GM23248 (cell line): ENCODE measurements at regions not wholly inside any gene's neighbourhood (a gene's known extent, or its start where the extent isn't known, plus 50 kb on each side); places are given as distances from the start of the nearest gene placed in this dataset.
A peak's percentile ranks its signal among the peaks of the same experiment; 100 is the strongest.

Experiments
- DNase-seq: peaks from one replicate; pipeline ENCODE4 v3.0.0-alpha.2; 2015
- H2AFZ ChIP-seq: fragments of 200-600 bp; sonication (generic); 2 replicates; pipeline ENCODE4 v1.6.1; 2016; ENCODE audit warnings: antibody characterized with exemption
- H3F3A ChIP-seq: fragments of 200-600 bp; sonication (generic); 2 replicates; pipeline ENCODE4 v1.6.1; 2016; ENCODE audit warnings: mild to moderate bottlenecking, antibody characterized with exemption, mixed run types; ENCODE audit not compliant: insufficient read depth
- H3K27ac ChIP-seq: fragments of 200-600 bp; sonication (generic); 2 replicates; pipeline ENCODE4 v1.5.1; 2016; ENCODE audit warnings: mild to moderate bottlenecking
- H3K27me3 ChIP-seq: fragments of 200-600 bp; sonication (generic); replicated peaks from 2 replicates; pipeline ENCODE4 v1.6.1; 2016; ENCODE audit warnings: mild to moderate bottlenecking; ENCODE audit not compliant: insufficient read depth
- H3K36me3 ChIP-seq: fragments of 200-600 bp; sonication (generic); 2 replicates; pipeline ENCODE4 v1.6.1; 2016; ENCODE audit warnings: low read depth, mild to moderate bottlenecking
- H3K4me1 ChIP-seq: fragments of 200-600 bp; sonication (generic); 2 replicates; pipeline ENCODE4 v1.6.1; 2016; ENCODE audit warnings: mild to moderate bottlenecking; ENCODE audit not compliant: insufficient read depth
- H3K4me2 ChIP-seq: fragments of 200-600 bp; sonication (generic); one replicate; pipeline ENCODE4 v1.6.1; 2016; ENCODE audit warnings: mild to moderate bottlenecking; ENCODE audit not compliant: unreplicated experiment
- H3K4me3 ChIP-seq: fragments of 200-600 bp; sonication (generic); 2 replicates; pipeline ENCODE4 v1.5.1; 2016; ENCODE audit warnings: mild to moderate bottlenecking
- H3K79me2 ChIP-seq: fragments of 200-600 bp; sonication (generic); 2 replicates; pipeline ENCODE4 v1.6.1; 2016; ENCODE audit warnings: mild to moderate bottlenecking; ENCODE audit not compliant: insufficient read depth
- H3K9ac ChIP-seq: fragments of 200-600 bp; sonication (generic); 2 replicates; pipeline ENCODE4 v1.6.1; 2016; ENCODE audit warnings: mild to moderate bottlenecking
- H3K9me2 ChIP-seq: fragments of 200-600 bp; sonication (generic); 2 replicates; pipeline ENCODE4 v1.6.1; 2016; ENCODE audit warnings: mixed run types, mild to moderate bottlenecking, moderate library complexity; ENCODE audit not compliant: insufficient read depth
- H3K9me3 ChIP-seq: fragments of 200-600 bp; sonication (generic); one replicate; pipeline ENCODE4 v1.6.1; 2017; ENCODE audit warnings: low read depth
- H4K20me1 ChIP-seq: fragments of 200-600 bp; sonication (generic); 2 replicates; pipeline ENCODE4 v1.6.0; 2016; ENCODE audit not compliant: insufficient read depth
- EZH2 ChIP-seq: fragments of 200-600 bp; sonication (generic); IDR thresholded peaks from 2 replicates; pipeline ENCODE4 v1.6.1; 2018; ENCODE audit warnings: antibody characterized with exemption, mild to moderate bottlenecking; ENCODE audit not compliant: insufficient read depth, poor library complexity, severe bottlenecking
- EZH2phosphoT487 ChIP-seq: fragments of 200-600 bp; sonication (generic); IDR thresholded peaks from 2 replicates; pipeline ENCODE4 v1.6.1; 2018; ENCODE audit warnings: antibody characterized with exemption, moderate library complexity, mild to moderate bottlenecking, low read depth; ENCODE audit not compliant: insufficient read depth
- WGBS, 2 experiments: methylation state at CpG; one replicate each; pipeline ENCODE4 v1.1.6; 2015 to 2017; ENCODE audit warnings: low lambda C conversion rate in 2 of 2, low coverage in 1 of 2; ENCODE audit errors: missing lambda C conversion rate in 2 of 2; 5-methylcytosine and 5-hydroxymethylcytosine counted together
- in situ Hi-C: fragments of 300-500 bp; cut with MboI; formaldehyde crosslinking; loops from 2 replicates; pipeline ENCODE4 v1.15.0; 2020

- TF ChIP-seq EZH2phosphoT487 (peak; percentile 100), EZH2 (no peak)
These were observed 170.0 kb downstream of the SMIM20 start for GRCh38 chr4:26083987-26084386.

GRCh38 chr4:26084414-26084813 is 170.4 kb downstream of the SMIM20 start:
- Histone ChIP-seq H3K9ac (no peak overlapping the region), H2AFZ (no peak overlapping the region), H3K4me1 (peaks cover 15% of the 10 kb centered on the region), H3K27me3 (peaks cover 83% of the 10 kb centered on the region), H3K9me2 (no peaks in the 10 kb centered on the region), H4K20me1 (no peaks in the 10 kb centered on the region), H3K36me3 (no peaks in the 10 kb centered on the region), H3K4me3 (no peak overlapping the region), H3K79me2 (no peaks in the 10 kb centered on the region), H3F3A (peaks cover 32% of the 10 kb centered on the region), H3K27ac (no peak overlapping the region), H3K9me3 (no peaks in the 10 kb centered on the region), H3K4me2 (no peak overlapping the region)
- TF ChIP-seq EZH2 (no peak), EZH2phosphoT487 (no peak)
- WGBS, 2 experiments = 87 to 92% methylated on average over 4 of the region's 4 CpGs
- DNase-seq = no peak
- in situ Hi-C loops = loop anchor here (10.0 kb wide), 2 partner anchors 240 to 330 kb away; partner anchors contain the start of gene RBPJ

More at GRCh38 chr4:26083987-26084386, 170.0 kb downstream of the SMIM20 start:
- H3K4me2 ChIP-seq = no peak overlapping the region
- in situ Hi-C loops = loop anchor here (10.0 kb wide), 2 partner anchors 241 to 331 kb away; partner anchors contain the start of gene RBPJ
- WGBS, 2 experiments = 12 to 13% methylated on average over 4 of the region's 4 CpGs
- H3K27me3 ChIP-seq = peaks cover 83% of the 10 kb centered on the region
- H4K20me1 ChIP-seq = no peaks in the 10 kb centered on the region
- no peaks in the 10 kb centered on the region for H3K36me3 ChIP-seq
- H3K9ac ChIP-seq = no peak overlapping the region
- peak; percentile 91 for DNase-seq
- no peak overlapping the region for H2AFZ ChIP-seq
- no peaks in the 10 kb centered on the region for H3K9me3 ChIP-seq
- H3K79me2 ChIP-seq = no peaks in the 10 kb centered on the region
- peaks cover 14% of the 10 kb centered on the region for H3K4me1 ChIP-seq
- no peaks in the 10 kb centered on the region for H3K9me2 ChIP-seq
- H3K4me3 ChIP-seq = no peak overlapping the region
- H3K27ac ChIP-seq = no peak overlapping the region
- H3F3A ChIP-seq = peaks cover 27% of the 10 kb centered on the region

GRCh38 chr4:26085551-26085950 is 171.5 kb downstream of the SMIM20 start:
- in situ Hi-C loops = loop anchor here (10.0 kb wide), 2 partner anchors 239 to 329 kb away; partner anchors contain the start of gene RBPJ
- Histone ChIP-seq H3K27ac (no peak overlapping the region), H3K4me2 (no peak overlapping the region), H3K9me3 (no peaks in the 10 kb centered on the region), H3K27me3 (peaks cover 83% of the 10 kb centered on the region), H4K20me1 (no peaks in the 10 kb centered on the region), H3K79me2 (no peaks in the 10 kb centered on the region), H3K36me3 (no peaks in the 10 kb centered on the region), H3K9ac (no peak overlapping the region), H3K9me2 (no peaks in the 10 kb centered on the region), H3K4me1 (peaks cover 15% of the 10 kb centered on the region), H2AFZ (no peak overlapping the region), H3F3A (peaks cover 34% of the 10 kb centered on the region), H3K4me3 (no peak overlapping the region)
- DNase-seq = no peak
- TF ChIP-seq EZH2phosphoT487 = no peak
- 88 to 94% methylated on average over 3 of the region's 3 CpGs for WGBS, 2 experiments

GRCh38 chr4:26086621-26087441 is 172.8 kb downstream of the SMIM20 start:
- 1 to 5% methylated on average over 10 of the region's 10 CpGs for WGBS, 2 experiments
- Histone ChIP-seq H3K4me3 (no peak overlapping the region), H3K36me3 (no peaks in the 10 kb centered on the region), H3F3A (peaks cover 34% of the 10 kb centered on the region), H3K79me2 (no peaks in the 10 kb centered on the region), H3K9me2 (no peaks in the 10 kb centered on the region), H4K20me1 (no peaks in the 10 kb centered on the region), H3K9me3 (no peaks in the 10 kb centered on the region), H3K9ac (no peak overlapping the region), H3K27me3 (peaks cover 85% of the 10 kb centered on the region), H2AFZ (no peak overlapping the region), H3K4me1 (peaks cover 15% of the 10 kb centered on the region), H3K4me2 (no peak overlapping the region), H3K27ac (no peak overlapping the region)
- DNase-seq = no peak
- TF ChIP-seq EZH2phosphoT487 (no peak), EZH2 (no peak)
- in situ Hi-C loops = loop anchor here (10.0 kb wide), 2 partner anchors 238 to 328 kb away; partner anchors contain the start of gene RBPJ
